GM19452 (cell line): ENCODE measurements at regions not wholly inside any gene's neighbourhood (a gene's known extent, or its start where the extent isn't known, plus 50 kb on each side); places are given as distances from the start of the nearest gene placed in this dataset.

ENCODE experiments used
- ATAC-seq: cut with Tn5 transposase; IDR thresholded peaks from one replicate; pipeline ENCODE4 v1.9.1; 2021; ENCODE audit not compliant: unreplicated experiment

DNA sequence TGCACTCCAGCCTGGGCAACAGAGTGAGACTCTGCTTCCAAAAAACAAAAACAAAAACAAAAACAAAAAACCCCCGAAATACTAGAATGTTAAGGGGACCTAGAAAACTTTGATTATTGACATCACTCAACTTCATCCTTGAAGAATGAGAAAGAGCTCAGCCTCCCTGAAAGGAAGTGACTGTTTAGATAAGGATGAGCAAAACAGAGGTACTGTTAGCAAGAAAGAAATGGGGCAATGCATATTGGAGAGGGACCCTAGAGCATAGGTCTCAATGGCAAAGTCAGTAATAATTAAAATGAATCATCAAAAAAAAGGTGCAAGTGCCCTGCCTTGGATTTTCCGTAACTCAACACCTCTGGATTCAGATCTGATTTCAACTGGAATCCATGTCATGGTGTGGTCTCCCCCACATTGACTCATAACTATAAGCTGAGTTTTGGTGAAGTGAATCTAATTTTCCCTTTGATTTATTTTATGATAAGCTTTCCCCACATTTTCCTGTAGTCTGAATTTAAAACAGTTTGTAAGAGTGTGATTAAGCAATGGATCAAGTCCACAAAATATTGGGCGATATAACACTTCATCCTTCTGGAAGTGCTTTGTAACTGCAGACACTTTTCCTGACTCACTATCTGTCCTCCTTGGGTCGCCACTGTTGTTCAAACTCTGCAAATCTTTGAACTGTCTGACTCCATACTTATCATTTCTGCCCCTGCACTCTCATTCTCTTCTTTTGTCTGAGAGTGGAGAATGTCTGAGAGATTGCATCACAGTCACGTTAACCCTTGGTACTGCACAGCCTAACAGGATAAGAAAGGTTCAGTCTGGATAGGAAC lies 224.8 kb upstream of the LYZL1 start:
- no peak for ATAC-seq

DNA sequence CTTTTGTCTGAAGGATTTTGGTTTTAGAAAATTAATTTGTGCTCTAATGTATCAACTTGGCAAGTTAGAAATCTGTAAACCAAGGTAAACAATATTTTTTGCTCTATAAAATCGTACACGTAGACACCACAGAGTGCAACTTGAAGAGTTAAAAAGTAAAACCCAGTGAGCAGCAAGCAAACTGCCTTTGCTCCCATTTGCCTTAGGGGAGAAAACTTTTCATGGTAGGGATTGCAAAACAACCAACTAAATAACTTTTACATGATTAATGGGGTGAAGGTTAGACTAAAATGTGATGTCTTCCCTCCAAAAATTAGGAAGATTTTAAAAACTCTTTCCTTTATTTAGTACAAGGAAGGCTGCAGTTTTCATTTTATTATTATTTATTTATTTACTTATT lies 224.2 kb upstream of the LYZL1 start:
- no peak for ATAC-seq

DNA sequence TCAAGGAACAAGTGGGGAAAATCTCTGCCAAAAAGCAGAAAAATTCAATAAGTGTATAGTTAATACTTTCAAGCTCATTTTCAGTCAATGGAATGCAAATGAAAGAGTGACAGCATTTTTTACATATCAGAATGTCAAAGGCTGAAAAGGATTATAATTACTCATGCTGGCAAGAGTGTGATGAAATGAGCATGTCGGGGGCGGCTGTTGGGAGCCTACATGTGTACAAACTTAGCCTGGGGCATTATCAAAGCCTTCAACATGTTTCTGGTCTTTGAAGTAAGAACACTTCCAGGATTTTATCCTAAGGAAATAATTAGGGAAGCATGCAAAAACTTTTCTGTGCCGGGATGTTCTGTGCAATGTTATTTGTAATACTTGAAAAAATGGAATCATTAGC lies 221.7 kb upstream of the LYZL1 start:
- ATAC-seq, result no peak

DNA sequence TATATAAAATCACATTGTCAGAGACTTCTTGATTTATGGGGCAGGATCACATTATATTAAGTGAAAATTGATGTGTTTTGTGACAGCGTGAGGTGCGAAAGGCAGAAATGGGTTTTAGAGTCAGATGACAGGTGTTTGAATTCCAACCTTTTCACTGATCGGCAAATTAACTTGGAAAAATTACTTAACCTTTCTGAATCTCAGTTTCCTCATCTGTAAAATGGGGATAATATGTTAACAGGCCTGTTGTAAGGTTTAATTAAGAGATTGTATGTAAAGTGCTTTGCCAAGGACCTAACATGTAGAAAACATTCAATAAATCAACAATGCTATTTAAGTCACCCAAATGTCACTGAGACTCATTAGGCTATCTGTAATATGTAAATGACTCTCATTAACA lies 221.2 kb upstream of the LYZL1 start:
- no peak for ATAC-seq

DNA sequence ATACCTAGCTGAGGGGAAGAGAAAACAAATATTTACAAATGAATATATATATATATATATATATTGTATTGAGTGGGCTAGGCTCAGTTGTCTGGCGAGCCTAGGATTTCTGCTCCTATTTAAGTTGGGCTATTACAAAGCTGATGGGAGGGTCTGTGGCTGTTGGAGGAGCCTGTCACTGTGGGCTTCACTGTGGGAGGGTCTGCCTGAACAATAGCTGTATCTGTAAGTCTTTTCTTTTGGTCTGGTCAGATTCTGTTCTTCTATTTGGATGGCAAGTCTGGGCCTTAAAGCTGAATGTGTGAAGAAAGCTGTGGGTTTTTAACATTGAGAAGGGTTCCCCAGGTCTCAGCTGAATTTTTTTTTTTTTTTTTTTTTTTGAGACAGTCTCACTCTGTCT lies 220.6 kb upstream of the LYZL1 start:
- ATAC-seq, result no peak

DNA sequence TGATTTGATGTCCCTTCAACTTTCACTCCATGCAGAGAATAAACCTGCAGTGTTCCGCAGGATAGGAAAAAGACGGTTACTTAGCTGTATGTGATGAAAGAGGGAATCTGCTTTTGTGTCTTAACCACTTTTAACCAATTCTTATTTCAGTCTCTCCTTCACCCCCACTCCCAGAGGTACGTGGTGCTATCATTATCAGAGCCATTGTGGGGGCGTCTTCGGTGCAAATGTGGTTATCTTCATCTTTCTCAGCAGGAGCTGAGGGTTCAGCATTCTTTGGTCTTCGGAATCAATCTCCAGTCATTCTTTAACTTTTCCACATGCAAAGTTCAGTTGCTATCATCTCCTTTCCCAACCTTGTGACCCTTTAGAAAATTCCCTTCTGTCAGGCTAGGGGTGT lies 219.9 kb upstream of the LYZL1 start:
- no peak for ATAC-seq

DNA sequence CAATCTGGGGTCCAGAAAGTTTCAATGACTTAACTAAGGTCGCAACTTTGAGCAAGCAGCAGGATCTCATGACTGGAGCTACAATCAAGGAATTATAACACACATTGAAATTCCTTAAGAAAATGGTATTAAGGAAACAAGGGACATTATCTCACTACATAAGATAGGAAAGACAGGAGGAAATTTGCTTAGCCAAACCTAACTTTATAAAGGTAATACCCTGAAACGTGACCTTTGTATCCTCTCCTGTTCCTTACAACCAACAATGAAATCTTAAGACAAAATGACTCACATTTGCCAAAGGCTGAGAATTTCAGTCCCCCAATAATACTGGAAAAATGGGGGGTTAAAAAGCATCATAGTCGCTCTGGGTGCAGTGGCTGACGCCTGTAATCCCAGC lies 218.9 kb upstream of the LYZL1 start:
- ATAC-seq, result no peak

DNA sequence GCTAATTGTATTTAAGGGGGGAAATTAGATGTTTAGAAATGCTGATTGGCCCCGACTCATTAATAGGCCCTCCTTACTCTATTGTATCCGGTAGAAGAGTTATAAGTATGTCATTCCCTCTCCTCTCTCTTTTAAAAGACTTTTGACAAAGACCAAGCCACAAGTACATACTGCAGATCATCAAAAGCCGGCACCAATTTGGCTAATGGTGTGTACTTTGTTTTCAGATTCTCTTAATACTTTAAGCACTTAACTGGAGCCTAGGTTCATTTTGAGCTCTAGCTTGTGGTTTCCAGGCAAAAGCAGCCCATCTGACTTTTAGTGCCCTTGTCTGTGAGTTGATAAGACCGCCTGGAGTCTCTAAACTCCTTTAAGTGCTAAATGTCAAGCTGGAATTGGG lies 210.0 kb upstream of the LYZL1 start:
- no peak for ATAC-seq

DNA sequence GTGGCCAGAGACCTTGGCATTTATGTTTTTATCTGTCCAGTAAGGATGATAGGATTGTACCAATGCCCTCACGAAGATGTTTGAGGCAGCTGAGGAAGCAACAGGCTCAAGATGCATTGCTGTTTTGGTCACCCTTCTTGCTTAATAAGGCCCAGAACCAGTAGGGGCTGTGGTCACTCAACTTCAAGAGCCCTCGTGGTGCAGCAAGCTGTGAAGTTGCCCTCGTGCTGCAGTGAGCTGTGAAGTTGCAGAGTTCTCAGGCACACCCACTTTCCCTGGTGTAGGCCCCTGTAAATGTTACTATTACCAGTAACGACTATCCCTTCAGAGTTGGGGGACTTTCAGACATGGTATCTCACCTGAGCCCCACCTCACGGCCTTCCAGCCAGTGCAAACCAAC lies 207.6 kb upstream of the LYZL1 start:
- no peak for ATAC-seq

DNA sequence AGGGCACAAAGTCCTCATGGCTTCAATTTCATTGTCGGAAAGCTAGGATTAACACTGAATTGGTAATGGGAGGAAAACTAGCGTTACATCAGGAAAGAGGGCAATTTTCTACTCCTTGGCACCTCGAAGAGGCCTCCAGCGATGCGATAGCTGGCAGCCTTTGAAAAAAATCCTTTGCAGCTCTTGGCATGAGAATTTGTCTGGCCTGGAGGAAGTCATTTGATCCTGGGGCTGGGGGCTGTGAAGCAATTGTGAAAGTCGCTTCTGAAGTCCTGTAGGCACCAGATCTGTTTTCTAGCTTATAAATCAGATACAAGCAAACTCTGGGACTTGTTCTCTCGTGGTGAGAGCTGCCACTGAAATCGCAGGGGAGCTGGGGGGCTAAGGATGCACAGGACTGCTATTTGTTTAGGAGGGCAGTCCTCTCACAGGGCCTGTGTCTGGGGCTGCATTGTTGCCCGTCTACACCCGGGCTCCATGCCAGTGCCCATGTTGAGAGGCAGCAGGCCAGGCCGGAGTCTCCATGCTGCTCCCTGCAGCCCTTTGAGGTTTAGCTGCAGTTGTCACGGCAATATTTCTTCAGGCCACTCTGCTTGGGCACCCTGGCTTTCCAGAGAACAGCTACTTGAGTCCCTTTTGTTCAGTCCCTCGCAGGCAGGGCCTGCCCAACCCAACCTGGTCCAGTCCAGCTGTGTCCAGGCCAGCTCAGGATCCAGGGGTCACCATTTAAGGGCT lies 206.8 kb upstream of the LYZL1 start:
- no peak for ATAC-seq

DNA sequence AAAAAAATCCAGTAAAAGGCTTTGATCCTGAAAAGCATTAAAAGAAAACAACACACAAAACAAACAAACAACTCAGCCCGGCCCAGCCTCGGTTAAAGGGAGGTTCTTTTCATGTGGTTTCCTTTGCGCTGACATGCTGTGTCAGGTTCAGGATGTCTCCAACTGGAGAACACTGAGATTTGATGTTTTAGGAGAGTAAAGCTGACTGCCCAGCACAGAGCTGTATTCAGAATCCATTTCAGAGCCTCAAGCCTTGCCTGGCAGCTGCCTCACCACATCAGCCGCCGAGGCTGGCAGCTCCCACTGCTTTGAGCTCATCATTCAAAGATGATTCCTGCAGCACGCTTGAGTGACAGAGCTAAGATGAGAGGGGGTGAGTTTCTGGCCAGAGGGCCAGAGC lies 205.8 kb upstream of the LYZL1 start:
- ATAC-seq, result no peak

DNA sequence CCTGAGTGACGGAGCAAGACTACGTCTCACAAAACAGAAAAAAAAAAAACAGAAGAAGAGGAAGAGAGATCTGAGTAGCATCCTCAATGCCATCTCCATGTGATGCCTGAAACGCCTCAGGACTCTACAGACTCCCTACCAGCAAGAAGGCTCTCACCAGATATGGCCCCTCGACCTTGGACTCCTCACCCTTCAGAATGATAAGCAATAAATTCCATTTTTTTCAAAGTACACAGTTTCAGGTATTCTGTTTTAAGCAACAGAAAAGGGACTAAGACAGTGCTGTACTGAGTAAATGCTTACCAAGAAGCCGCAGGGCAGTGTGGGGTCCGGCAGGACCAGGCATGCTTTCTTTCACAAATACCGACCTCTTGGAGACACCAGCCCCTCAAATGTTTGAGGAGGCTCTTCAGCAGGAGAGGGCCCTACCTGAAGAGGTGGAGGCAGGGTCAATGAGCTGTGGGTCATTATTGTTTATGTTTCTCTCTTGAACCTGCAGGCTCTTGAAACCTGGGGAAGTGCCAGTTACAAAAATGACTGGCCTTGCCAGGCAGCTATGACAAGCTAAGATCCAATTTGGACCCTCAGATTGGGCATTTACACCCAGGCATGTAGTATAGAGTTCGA lies 204.1 kb upstream of the LYZL1 start:
- no peak for ATAC-seq

DNA sequence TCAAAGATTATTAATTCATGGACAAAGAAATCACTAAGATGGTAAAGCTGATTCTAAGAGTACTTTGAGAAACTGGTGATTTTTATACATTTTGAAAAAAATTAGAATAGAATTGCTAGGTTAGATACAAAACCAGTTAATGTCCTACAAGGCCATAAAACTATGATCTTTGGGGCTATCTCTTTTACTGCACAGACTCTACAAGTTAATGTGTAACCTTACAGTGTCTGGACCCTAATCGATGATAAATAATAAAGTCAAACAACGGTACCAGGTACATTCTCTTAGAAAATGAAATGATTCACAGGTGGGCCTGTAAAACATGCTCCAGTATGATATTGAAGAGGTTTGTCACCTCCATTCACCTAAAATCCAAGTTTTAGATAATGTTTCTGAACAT lies 199.8 kb upstream of the LYZL1 start:
- ATAC-seq, result no peak

DNA sequence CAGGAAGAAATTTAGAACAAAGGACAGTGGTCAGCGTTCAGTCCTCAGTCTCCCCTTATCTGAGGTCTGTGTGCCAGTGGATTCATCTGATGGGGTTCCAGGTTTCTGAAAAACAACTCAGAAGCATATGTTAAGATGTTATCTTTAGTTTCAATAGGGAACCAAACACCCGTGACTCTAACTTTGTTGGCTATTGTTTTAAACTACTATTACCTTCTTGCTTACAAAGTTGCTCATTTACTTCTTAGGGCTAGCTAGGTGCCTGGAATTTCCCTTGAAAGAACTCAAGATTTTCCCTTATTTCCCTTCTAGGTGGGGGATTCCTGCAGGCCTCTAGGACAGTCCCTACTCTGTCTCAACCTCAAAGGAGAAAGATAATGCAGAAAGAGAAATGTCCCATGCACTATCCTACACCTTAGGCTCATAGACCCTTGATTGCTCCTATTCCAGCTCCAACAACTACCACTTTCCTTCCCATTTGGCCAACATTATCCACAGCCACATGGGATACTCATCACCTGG lies 192.5 kb upstream of the LYZL1 start:
- no peak for ATAC-seq

DNA sequence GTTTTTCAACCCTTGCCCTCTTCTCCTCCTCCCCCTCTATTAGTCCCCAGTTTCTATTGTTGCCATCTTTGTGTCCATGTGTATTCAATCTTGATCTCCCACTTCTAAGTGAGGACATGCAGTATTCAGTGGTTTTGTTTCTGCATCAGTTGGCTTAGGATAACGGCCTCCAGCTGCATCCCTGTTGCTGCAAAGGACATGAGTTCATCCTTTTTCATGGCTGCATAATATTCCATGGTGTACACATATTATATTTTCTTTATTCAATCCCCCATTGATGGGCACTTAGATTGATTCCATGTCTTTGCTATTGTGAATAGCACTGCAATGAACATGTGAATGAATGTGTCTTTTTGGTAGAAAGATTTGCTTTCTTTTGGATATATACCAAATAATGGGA lies 190.4 kb upstream of the LYZL1 start:
- ATAC-seq, result no peak

DNA sequence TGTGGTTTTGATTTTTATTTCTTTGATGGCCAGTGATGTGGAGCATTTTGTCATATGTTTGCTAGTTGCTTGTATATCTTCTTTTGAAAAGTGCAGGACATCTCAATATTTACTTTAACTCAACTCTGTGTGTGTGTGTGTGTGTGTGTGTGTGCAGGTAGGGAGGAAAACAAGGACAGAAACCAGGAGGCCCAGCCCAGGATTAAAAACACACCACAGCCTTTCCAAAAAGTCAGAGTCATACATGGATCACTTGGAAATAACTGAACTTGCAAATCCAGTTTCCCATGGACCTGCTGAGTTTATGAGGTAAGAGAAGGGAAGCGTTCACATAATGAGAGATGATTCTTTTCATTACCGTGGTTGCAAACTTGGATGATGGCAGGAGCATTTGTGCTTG lies 189.9 kb upstream of the LYZL1 start:
- ATAC-seq, result no peak

DNA sequence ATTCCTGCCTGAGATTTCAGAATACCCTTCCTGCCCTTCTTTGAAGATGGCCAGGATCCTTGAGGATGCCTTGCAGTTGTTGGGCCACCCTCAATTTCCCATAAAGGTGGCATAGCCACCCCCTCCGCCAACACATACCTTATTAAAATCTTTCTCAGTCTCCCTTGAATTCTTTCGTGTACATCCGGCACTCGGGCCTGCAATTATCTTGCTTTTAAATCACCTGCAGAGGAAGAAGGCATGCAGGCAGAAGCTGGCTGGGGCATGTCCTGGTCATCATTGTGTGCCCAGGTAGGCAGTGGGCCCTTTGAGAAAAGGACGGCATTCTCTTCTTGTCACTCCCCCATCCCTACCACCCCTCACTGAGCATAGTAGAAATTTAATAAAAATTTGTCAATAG lies 189.5 kb upstream of the LYZL1 start:
- no peak for ATAC-seq

DNA sequence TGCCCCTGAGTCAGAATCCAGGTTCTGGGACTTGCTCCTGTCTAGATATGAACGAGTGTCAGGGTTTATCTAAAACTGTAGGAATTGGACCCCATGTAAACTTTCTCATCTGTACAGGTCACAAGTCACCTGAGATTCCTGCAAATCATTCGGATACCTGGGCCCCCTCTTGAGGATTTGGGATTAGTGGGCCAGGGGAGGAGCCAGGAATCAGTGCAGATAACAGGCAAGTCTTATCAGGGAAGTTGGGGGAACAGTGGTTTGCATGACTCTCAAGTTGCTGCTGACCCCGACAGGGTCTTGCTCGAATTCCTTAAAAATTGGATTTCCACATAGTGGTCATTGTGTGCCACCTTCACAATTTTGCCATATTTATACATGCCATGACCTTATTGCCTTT lies 188.4 kb upstream of the LYZL1 start:
- no peak for ATAC-seq

DNA sequence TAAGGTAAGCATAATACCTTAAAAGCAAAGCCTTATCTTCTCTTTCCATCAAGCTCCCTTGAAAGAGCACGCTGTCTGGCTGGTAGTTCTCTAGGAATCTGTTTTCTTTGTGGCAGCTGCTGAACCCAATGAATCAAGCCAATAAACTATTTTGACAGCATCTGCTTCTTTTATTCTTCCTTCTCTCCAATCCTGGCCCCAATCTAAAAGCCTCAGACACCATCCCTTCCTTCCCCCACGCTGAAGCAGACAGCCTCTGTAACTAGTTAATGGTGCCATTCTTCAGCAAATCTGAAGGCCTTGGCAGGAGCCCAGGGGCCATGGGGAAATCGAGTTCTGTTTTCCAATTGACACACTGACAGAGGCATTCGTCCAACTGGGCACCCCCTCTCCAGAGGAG lies 186.6 kb upstream of the LYZL1 start:
- no peak for ATAC-seq

DNA sequence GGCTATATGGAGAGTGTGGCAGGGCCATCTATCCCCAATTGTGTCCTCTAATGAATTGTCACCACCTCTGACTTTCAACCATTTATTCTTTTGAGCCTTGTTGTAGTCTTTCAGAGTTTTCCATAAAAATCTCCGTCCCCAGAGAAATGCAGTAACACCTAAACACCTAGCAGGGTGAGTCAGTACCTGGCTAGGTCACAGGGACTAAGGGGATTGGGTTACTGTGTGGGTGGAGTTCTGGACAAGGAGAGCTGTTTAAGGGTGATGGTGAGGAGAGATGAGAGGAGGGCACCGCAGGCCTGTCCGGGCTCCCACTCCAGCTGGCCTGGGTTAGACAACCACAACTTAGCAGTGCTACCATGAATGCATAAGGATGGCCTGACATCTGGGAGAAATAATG lies 186.2 kb upstream of the LYZL1 start:
- ATAC-seq, result no peak

DNA sequence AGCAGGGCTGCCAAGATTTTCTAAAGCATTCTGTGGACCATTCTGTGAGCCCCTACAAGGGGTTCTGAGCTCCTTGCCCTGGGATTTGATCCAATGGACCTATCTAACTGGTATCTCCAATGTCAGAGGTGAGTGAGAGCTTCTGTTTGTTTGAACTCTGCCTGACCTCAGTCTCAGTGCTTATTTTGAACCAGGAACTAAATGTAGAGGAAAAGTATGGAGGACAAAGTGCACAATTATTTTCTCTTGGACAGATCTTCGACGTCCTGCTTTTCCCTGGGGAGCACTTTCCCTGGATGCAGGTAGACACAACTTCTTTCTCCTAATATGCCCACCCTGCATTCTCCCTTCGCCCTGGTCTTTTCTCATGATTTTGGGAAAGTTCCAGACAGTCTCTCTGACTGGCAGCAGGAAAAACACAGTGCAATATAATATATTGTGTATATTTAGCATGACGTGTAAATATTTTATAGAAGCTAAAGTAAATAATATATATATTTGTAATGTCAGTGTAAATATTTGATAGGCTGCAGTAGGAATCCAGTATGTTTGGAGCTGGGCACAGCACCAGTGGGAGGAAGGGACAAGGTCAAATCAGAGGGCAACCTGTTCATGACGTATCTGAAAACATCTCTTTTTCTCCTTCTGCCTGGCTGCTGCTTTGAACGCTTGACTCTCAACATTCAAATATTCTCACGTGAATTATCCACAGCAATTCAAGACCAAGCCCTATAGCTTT lies 184.0 kb upstream of the LYZL1 start:
- ATAC-seq, result no peak
